GM18511 (cell line): ENCODE measurements at regions not wholly inside any gene's neighbourhood (a gene's known extent, or its start where the extent isn't known, plus 50 kb on each side); places are given as distances from the start of the nearest gene placed in this dataset.

Experiments
- ATAC-seq: cut with Tn5 transposase; IDR thresholded peaks from one replicate; pipeline ENCODE4 v1.9.1; 2021; ENCODE audit warnings: mild to moderate bottlenecking, moderate library complexity; ENCODE audit not compliant: unreplicated experiment

DNA sequence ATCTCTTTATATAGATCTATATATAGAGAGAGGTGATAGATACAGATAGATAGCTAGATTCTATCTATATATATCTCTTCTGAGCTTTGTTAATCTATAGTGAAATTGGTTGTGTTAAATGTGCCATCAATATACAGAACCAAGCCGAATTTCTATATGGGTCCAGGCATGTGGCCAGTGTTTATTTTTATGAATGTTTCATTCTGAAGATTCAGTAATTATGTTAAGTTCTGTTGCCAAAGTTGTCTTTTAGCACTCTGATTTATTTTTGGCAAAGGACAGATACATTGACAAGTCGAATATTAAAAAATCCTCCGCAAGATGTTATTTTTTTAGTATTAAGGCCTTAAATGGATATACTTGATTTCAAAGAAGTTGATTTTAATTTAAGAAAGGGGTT lies 190.4 kb upstream of the HTR2A start:
- no peak for ATAC-seq

DNA sequence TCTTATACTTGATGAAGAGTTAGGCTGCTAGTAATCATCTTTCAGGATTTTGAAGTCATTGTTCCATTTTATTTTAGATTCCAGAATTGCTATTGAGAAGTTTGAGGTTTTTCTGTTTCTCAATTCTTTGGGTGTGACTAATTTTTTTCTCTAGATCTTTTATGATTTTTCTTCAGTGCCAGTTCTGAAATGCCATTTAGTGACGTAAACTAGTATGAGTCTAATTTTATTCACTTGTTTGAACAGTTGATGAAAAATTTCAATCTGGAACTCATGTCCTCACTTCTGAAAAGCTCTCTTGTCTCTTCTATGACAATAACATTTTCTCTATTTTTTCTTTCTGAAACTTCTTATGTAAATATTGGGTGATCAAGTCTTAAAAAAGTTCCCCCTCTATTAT lies 188.5 kb upstream of the HTR2A start:
- ATAC-seq: no peak

DNA sequence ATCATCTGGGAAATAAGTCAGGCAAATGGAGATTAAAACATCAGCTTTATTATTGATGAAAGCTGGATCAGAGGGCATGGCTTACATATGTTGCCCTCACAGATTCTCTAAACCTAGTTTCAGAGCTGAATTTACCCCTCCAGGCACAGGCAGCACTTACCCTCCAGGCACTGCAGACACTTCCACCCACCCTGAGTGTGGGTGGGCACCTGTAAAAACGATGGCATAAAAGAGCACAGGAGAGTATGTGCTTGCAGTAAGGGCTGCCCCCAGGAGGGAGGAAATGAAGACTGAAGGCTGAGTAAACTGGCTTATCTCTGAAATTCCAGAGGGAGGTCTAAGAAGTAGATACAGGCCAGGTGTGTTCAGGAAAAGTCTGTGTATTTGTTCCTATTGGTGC lies 185.0 kb upstream of the HTR2A start:
- no peak for ATAC-seq

DNA sequence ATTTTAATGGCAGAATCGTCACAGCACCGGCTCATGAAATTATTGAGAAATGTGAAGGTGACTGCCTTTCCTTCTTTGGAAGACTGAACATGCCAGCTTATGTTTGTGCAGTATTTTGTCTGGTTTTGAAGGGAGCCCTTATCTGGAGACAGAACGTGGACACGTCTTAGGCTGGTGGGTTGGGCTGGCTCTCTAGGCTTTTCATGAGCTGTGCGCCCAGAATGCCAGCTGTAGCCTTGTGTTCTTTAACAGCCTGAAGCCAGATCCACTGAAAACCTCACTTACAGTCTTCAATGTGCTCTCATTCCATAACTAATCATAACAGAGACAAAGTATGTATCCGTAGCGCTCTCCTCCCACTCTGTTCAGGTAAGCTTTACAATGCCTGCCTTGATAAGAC lies 184.4 kb upstream of the HTR2A start:
- ATAC-seq: no peak

DNA sequence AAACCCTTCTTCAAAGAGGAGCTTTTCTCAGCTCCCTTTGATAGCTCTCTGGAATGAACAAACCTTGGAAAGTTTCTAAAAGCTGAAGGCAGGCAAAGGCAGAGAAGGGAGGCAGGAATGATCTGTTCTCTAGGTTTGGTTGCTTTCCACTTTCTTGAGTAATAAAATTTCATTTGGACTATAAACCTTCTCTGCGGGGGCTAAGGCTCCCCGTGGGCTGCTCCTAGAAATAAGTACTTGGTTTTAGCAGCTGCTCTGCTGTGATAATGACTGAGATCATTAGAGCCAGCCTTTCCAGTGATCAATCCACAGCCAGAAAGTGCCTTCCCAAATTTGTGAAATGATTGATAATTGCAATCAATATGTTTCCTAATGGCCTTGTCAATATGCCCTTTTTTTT lies 183.8 kb upstream of the HTR2A start:
- ATAC-seq: no peak

DNA sequence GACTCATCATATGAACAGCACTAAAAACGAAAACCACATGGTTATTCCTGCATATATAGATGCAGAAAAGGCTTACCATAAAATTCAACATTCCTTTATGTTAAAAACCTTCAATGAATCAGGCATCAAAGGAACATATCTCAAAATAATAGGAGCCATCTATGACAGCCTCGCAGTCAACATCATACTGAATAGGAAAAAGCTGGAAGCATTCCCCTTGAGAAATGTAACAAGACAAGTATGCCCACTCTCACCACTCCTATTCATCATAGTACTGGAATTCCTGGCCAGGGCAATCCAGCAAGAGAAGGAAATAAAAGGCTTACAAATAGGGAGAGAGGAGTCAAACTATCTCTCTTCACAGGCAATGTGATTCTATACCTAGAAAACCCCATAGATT lies 179.6 kb upstream of the HTR2A start:
- ATAC-seq: no peak

DNA sequence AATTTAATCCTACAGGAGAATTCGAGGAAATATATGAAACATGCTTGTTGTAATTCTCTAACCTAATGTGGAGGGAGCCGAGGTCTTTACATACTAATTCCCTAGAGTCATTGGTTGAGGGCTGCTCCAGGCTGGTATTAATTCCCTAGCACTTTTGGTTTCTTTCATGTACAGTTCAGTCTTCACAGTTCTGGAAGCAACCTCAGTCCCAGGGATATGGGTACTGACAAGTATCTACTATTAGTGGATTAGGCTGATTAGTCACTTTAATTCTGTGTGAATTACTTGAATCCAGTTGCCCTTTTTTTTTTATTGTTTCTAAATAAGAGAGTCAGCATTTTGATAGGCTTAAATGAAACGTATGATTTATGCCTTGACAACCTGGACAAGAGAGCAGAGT lies 172.3 kb upstream of the HTR2A start:
- ATAC-seq: no peak

DNA sequence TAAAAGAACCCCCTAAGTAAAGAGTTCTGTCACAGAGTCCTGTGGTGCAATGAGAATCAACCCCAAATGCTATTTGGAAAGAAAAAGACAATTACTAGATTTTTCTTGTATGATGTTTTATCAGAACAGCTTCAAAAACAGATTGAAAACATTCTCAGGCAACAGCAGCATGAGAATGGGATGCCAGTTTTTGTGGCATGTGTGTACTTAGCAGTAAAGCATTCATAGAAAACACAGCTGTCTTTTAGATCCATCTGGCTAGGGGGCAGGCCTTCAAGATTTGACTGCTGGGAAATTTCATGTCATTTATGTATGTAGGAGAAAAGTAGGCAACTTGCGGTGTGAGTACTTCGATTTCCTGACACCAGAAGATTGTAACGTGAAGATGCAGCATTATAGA lies 170.5 kb upstream of the HTR2A start:
- ATAC-seq: no peak

DNA sequence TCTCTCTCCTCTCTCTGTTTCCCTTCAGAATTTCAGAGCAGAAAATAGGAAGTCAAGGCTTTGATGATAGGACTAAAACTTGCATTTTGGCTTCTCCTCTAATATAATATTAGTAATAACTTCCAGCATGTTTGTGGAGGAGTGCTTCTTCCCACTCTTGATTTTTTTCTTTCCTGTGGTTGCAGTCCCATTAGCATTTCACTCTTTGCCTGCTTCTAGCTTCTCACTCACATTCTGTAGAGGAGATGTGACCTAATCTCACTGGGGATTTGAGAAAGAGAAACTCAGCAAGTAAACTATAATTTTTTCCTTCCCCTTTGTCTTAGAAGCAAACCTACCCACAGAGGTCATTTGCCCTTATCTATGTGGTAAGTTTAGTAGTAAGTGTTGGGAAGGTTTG lies 169.4 kb upstream of the HTR2A start:
- no peak for ATAC-seq

DNA sequence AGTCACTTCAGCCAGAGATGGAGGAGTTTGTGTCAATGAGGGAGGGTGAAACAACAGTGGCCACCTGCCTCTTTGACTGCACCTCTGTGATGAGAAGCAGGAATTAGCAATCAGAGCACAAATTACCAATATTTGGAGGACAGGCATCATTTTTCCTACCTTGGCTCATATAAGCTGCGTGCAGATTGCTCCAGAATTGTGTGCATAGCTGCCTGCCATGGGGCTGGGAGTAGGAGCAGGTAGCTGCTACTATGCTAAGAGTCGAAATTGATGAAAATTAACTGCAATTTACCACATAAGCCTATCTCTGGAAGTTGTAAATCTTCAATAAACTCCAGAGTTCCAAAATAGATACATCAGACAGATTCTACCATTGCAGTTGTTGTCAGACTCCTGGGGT lies 167.5 kb upstream of the HTR2A start:
- ATAC-seq: no peak

DNA sequence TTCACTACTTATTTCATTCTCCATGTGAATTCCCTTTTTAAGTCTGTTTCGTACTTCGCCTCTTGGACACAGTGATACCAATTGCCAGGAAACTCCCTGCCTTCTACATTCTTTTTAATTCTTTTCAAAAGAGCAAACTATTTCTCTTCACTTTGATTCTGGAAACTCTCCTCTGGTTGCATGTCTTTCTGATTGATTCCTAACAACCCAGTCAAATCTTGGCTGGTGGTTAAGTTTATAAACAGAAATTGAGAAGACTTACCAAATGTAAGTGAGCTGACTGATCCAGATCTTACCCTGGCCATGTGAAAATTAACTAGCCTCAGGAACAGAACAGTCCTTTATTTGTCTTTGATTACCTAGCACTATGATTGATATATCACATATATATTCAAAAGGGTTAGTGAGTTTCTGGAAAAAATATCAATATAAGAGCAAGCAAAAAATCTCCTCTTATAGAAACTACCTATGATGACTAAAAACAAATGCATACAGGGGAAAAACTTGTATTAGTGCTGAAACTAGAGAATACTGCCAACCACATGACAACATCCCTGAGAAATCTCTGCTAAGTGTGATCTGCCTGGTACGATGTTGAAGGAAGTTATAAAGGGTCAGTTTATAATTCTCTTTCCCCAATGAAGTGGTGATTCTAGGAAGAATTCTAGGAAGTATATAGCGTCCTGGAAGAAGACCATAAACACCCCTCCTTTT lies 152.6 kb upstream of the HTR2A start:
- no peak for ATAC-seq

DNA sequence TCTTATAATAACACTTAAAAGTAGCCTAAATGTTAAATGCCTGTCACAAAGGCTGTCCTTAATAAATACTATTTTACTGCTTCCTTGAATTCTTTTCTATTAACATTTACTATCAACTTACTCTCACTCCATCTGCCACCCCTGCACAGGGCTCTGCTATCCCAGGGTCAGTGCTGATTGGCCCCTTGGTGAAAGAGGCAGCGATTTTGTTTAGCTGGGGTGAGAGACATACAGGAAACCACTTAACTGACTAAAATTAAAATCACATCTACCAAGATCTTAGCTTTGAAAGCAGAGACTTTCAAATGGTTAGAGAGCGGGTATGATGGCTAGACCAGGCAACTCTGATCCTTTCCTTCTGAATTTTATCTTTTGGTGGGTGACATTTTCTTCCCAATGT lies 149.9 kb upstream of the HTR2A start:
- ATAC-seq: peak; percentile 56

DNA sequence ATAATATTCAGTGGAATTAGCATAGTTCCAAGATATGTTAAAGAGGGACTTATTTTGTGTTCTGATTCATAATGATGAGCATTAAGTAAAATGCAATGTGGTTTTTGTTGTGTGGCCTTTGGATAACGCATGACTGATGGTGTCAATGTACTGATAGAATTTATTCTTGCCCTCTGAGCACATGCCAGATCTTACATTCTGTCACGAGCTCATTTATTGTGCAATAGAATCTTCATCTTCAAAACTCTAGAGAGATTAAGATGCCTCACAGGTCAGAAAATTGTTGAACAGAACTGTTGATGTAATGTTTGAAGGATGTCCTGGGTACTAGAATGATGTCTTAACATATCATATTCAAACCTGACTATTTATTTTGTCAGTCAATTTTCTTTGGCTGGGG lies 148.0 kb upstream of the HTR2A start:
- no peak for ATAC-seq

DNA sequence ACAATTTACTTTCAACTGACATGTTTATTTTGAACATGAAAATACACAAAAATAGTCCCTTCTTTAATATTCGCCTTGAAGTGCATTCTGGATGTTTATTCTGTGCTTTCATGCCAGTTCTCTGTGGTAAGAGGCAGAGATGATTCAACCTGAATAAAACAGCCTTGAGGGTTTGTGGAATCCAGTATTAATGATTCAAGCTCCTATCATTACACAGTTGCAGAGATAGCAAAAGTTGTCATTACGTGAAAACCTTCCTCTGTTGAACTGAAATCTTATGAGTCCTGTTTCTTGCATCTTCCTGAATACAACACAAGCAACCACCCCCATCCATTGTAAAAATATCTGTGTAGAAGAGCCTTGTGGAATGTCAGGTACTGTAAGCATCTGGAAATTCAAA lies 142.3 kb upstream of the HTR2A start:
- ATAC-seq: no peak

DNA sequence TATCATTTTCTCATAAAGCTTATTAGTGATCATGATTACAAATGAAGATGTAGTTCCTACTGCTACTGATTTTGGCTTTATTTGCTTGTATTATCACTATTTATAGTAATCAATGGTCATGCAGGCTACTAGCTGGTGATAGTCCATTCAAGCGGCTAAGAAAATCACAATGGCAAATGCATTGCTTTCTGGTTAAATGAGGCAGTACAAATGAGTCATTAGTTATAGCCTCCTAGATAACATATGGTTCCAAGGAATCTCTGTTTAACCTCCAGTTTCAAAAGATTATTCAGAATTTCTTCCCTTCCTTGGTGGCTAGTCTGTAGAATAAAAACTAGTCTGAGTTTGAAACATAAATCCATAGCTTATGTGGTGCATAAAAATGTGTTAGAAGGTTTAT lies 141.3 kb upstream of the HTR2A start:
- ATAC-seq: no peak

DNA sequence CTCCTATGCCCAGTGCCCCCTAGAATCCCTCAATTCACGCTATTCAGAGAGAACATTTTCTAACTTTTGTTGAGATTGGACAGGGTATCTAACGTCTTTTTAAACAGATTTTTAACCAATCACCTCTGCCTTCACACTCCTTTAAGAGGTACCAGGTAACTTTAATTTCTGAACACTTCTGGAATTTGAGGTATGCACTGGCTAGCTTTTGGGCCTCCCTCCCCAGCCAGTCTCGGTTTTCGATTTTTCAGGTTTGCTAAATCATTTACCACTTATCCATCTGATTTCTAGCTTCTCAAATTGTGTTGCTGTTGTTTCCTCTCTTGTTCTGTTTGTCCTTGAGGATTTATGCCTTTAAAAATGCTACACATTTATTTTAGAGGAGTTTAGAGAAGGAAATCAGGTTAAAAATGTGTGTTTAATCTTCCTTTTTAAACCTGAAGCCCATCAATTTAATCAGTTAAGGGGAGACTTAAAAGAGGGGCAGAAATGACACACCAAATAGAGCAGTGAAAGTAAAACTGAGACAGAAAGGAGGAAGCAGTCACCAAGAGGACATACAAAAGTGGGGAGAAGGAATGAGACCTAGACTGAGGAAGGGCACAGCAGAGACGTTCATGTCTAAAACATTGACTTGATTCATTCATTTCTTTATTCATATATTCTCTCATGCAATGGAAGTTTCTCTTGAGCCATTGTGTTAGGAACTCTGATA lies 139.6 kb upstream of the HTR2A start:
- ATAC-seq: peak; percentile 99

DNA sequence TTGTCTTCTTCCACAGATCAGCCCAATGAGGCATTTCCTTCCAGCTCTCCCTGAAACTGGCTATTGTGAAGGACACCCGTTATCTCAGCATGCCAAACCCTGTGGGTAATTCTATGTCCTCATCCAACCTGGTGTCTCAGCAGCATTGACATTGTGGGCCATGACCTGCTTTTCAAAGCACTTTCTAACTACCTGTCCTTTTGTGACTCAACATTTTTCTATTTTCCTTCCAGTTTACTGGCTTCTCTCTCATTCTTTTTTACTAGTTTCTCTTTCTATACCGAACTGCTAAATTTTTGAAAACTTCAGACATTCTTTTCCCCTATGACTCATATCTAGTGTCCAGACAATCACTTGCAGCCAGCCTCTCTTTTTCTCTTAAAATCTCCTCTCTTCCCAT lies 136.4 kb upstream of the HTR2A start:
- no peak for ATAC-seq

DNA sequence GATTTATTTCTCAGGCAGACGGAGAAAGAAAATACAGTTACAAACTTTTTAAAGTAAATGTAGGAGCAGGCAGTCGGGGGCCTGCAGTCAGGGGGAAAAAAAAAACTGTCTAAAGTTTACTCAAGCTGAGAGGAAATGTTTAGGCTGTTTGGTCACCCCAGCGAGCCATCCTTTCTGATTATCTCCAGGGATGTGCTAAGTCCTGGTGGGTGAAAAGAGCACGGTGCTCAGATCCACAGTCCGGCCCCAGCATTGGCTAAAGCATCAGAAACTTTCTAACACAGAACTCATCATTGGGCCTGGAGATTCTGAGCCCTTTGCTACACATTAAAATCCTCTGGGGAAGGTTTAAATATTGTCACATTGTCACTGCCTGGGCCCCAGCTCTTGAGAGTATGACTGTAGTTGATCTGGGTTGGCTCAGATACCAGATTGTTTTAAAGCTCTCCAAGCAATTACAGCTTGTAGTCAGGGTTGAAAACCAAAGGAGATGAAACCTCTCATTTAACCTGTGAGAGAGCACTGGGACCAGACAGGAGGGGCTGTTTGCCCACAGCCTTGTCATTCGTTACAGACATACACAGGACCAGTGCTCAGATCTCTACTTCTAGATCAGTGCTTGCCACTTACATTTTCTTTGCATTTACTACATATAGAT lies 131.1 kb upstream of the HTR2A start:
- ATAC-seq: no peak

DNA sequence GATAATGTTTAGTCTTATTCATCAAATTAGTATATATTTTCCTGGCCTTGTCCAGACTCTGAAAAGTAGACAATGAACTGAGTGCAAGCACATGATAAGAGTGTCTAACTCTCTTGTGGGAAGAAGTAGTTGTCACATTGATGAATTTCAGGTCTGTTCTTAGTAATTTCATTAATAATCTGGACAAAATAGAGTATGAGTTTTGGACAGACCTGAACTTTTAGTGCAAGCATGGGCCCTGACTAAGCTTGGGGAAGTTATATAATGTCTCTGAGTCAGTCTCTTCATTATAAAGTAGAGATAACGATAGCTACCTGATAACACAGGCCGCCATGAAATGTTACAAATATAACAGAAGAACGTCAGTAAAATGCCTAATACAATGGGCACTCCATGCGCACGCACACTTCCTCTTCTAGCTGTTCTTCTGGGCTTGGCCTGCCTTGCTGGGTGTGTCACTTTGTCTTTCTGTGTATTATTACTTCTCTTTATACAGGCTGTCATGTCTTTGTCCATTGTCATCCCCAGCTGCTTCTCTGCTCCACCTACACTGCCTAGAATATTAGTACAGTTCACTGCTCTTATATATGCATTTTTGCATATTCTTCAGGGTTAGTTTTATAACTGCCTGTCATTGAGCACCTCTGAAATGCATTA lies 129.1 kb upstream of the HTR2A start:
- ATAC-seq: no peak

DNA sequence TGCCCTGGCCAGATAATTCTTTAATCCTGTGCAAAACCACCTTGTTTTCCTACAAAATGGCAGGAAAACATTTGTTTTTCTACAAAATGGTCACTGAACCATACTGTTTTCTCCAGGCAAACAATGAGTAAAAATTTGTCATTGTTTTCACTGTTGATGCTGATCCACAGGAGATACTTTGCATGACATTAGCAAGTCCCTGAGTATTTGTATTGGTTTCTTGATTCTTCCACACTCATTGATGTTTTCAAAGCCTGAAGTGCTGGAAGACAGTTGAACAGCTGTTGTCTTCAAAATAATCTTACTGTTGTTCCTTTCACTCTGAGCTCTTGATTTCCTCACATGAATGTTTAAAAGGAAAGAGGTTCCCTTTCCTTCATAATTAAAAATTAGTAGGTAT lies 123.1 kb upstream of the HTR2A start:
- no peak for ATAC-seq

DNA sequence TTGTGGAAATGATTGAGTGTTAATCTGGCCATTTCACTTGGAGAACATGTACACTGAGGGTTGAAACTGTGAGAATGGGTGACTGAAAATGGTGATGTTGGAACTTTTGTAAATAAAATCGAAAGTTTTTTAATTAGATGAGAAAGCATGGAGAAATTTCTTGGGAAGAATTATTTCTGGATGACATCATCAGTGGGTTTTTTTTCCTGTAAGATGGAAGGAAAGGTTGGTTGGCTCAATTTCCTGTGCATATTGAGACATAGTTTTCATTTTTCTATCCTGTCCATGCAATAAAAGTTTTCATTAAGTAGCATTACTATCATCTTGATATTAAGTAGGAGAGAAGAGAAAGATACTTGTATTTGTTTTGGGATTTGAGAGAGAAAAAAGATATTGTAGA lies 120.6 kb upstream of the HTR2A start:
- ATAC-seq: no peak

DNA sequence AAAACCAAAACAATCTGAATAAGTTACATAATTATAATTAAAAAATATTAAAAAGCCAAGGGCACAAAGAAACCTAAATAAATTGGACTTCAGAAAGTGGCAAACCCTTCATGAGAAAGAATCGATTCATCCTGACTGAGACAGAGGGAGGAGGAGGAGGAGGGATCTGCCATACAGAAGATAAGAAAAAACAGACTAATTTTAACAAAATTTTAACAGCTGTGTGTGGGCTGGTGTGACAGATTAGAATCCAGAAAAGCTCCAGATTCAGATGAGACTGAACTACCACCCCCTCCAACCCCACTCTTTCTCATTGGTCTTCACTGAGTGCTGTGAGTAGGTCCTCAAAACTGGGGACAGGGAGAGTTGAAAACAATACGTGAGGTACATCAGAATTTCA lies 111.5 kb upstream of the HTR2A start:
- no peak for ATAC-seq
